Common myeloid progenitor, CD34-positive (primary cell): ENCODE measurements at regions not wholly inside any gene's neighbourhood (a gene's known extent, or its start where the extent isn't known, plus 50 kb on each side); places are given as distances from the start of the nearest gene placed in this dataset.

Experiments used
- CTCF ChIA-PET: fragments of 350-600 bp; sonication (Branson Sonifier 250); formaldehyde crosslinking; loops from one replicate; lab custom pipeline; 2021; ENCODE audit warnings: antibody characterized with exemption; lab: Charles Lee
- POLR2A ChIA-PET: fragments of 350-600 bp; sonication (Branson Sonifier 250); formaldehyde crosslinking; loops from one replicate; lab custom pipeline; 2021; ENCODE audit warnings: antibody characterized with exemption; lab: Charles Lee
- DNase-seq, 3 donors: peaks; one replicate each; pipeline versions ENCODE4 v3.0.0 to v3.0.0-alpha.2; 2013
- H3K27ac ChIP-seq, 2 experiments: 1 replicate in 1 of 2; 2 replicates in 1 of 2; pipeline ENCODE4 v1.7.0; 2013; ENCODE audit warnings: inconsistent platforms in 2 of 2, low read length in 2 of 2, mild to moderate bottlenecking in 2 of 2, low read depth in 1 of 2, moderate library complexity in 1 of 2; ENCODE audit not compliant: severe bottlenecking in 2 of 2, insufficient read depth in 1 of 2, poor library complexity in 1 of 2
- H3K27me3 ChIP-seq, 5 experiments: replicated peaks in 2 of 5; 1 replicate in 3 of 5; 2 replicates in 2 of 5; pipeline versions ENCODE4 v1.6.1 to v1.7.0; 2013; ENCODE audit warnings: low read length in 4 of 5, mild to moderate bottlenecking in 2 of 5, moderate library complexity in 2 of 5, inconsistent platforms in 1 of 5; ENCODE audit not compliant: insufficient read depth in 5 of 5, control insufficient read depth in 4 of 5
- H3K36me3 ChIP-seq, 4 experiments: 1 replicate in 2 of 4; 2 replicates in 2 of 4; pipeline versions ENCODE4 v1.6.1 to v1.7.0; 2013; ENCODE audit warnings: low read length in 3 of 4, control low read depth in 1 of 4, mild to moderate bottlenecking in 1 of 4; ENCODE audit not compliant: control insufficient read depth in 4 of 4, insufficient read depth in 4 of 4
- H3K4me1 ChIP-seq, 4 experiments: 1 replicate in 3 of 4; 2 replicates in 1 of 4; pipeline versions ENCODE4 v1.6.1 to v1.7.1; 2013; ENCODE audit warnings: low read length in 3 of 4, mild to moderate bottlenecking in 3 of 4, control low read depth in 1 of 4, inconsistent platforms in 1 of 4, moderate library complexity in 1 of 4; ENCODE audit not compliant: control insufficient read depth in 4 of 4, insufficient read depth in 4 of 4; ENCODE audit errors: control extremely low read depth in 1 of 4
- H3K4me3 ChIP-seq, 7 experiments: 1 replicate in 4 of 7; 2 replicates in 3 of 7; pipeline versions ENCODE4 v1.5.1 to v1.7.0; 2013; ENCODE audit warnings: mild to moderate bottlenecking in 7 of 7, low read length in 6 of 7, moderate library complexity in 6 of 7, inconsistent platforms in 2 of 7, low read depth in 2 of 7, control low read depth in 1 of 7; ENCODE audit not compliant: insufficient read depth in 4 of 7, control insufficient read depth in 1 of 7; ENCODE audit errors: extremely low read depth in 1 of 7
- H3K9me3 ChIP-seq, 5 experiments: 1 replicate in 4 of 5; 2 replicates in 1 of 5; pipeline versions ENCODE4 v1.6.1 to v1.7.1; 2013; ENCODE audit warnings: low read length in 4 of 5, mild to moderate bottlenecking in 2 of 5, inconsistent platforms in 1 of 5, low read depth in 1 of 5, moderate library complexity in 1 of 5; ENCODE audit not compliant: control insufficient read depth in 4 of 5, insufficient read depth in 2 of 5; ENCODE audit errors: control extremely low read depth in 1 of 5
- WGBS: methylation state at CpG from one replicate; pipeline ENCODE4 v1.1.5; 2013; ENCODE audit not compliant: insufficient coverage; 5-methylcytosine and 5-hydroxymethylcytosine counted together

DNA sequence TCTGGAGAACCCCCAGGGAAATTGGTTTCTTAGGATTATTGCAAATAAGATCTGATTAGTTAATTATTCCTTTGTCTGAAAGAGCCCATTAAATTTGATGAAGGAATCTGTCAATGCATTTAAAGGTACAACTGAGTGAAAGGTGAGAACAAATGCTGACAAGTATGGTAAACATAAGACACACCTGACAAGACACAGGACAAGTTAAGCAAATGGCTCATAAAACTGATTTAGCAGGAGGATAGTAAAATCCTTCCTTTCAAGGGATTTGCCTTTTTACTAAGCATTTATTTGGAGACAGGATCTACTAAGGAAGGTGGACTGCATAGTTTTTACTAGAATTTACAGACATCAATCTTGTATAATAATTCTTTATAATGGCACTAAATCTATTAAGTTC, 553.9 kb downstream of the SPRY1 start:
- POLR2A ChIA-PET: interaction anchor here (0.8 kb wide), 1 partner anchor 113 kb away, joined by 3 read pairs; no protein-coding TSS in a partner anchor
- H3K27ac ChIP-seq: no peak overlapping the region
- CTCF ChIA-PET: no interaction called here
- no peak overlapping the region for H3K4me3 ChIP-seq
- DNase-seq: no peak
- no peaks in the 10 kb centered on the region for H3K4me1 ChIP-seq
- H3K36me3 ChIP-seq: no peaks in the 10 kb centered on the region
- no peaks in the 10 kb centered on the region for H3K27me3 ChIP-seq
- no peaks in the 10 kb centered on the region for H3K9me3 ChIP-seq

DNA sequence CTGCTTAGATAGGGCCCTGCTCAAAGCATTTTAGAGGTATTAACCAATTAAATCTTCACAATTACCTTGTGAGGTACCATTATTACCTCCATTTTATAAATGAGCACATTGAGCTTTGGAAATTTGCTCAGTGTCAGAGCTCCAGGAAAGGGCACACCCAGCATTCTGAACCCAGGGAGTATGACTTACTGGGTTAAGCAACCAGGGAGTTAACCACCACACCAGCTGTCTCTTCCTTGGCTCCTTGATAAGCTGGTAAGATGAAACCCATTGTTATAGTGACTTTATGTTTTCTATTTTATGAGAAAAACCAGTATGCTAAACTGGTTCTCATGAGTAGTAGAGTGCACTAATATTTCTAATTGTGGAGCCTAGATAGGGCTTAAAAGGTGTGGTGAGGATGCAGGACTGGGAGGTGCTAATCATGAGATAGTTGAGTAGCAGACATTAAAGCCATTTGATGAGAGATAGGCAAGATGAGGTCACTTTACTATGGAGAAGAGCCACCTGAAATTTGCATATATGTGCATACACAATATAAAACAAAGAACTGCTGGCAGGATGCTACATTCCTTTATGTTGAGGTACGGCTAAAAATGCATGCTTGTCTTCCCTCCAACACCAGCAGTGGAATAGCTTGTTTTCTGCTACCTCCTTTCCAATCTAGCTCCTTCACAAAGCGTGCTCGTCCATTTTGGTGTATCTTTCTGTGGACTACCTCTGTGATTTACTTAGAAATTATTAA, 556.1 kb downstream of the SPRY1 start:
- WGBS: 100% methylated on average over 1 of the region's 3 CpGs
- ChIA-PET POLR2A (no interaction called here), CTCF (no interaction called here)
- Histone ChIP-seq H3K27me3 (no peaks in the 10 kb centered on the region), H3K4me1 (no peaks in the 10 kb centered on the region), H3K36me3 (no peaks in the 10 kb centered on the region), H3K4me3 (no peak overlapping the region), H3K27ac (no peak overlapping the region), H3K9me3 (no peaks in the 10 kb centered on the region)
- DNase-seq: no peak

DNA sequence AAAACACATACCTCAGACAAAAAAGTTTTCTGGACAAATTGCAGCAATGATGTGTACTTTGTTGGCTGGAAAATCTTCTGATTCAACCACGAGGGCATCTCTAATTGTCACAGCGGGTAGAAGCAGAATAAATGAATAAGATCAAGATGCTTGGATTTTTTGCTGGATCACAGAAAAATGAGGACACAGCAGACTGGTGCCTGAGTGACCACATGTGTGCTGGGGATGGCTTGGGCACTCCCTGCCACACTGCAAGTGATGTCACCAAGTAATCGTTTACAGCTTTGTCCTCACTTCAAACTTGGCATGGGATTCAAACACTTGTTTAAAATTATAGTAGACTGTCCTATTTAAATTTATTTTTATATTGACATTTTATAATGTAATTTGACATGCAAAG, 557.0 kb downstream of the SPRY1 start:
- ChIA-PET CTCF (no interaction called here), POLR2A (no interaction called here)
- DNase-seq: no peak
- Histone ChIP-seq H3K36me3 (no peaks in the 10 kb centered on the region), H3K27ac (no peak overlapping the region), H3K9me3 (no peaks in the 10 kb centered on the region), H3K4me3 (no peak overlapping the region), H3K4me1 (no peaks in the 10 kb centered on the region), H3K27me3 (no peaks in the 10 kb centered on the region)
- WGBS: no CpG with 5 or more reads among the region's 3 CpGs

DNA sequence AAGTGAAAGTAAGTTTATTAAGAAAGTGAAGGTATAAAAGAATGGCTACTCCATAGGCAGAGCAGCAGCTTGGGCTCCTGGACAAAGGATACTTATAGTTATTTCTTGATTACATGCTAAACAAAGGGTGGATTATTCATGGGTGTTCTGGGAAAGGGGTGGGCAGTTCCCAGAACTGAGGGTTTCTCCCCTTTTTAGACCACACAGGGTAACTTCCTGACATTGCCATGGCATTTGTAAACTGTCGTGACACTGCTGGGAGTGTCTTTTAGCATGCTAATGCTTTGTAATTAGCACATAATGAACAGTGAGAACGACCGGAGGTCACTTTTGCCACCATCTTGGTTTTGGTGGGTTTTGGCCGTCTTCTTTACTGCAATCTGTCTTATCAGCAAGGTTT, 557.6 kb downstream of the SPRY1 start:
- H3K36me3 ChIP-seq: no peaks in the 10 kb centered on the region
- DNase-seq: no peak
- no peak overlapping the region for H3K4me3 ChIP-seq
- ChIA-PET POLR2A (no interaction called here), CTCF (no interaction called here)
- H3K27me3 ChIP-seq: no peaks in the 10 kb centered on the region
- no peaks in the 10 kb centered on the region for H3K9me3 ChIP-seq
- H3K27ac ChIP-seq: no peak overlapping the region
- no peaks in the 10 kb centered on the region for H3K4me1 ChIP-seq
- WGBS: 100% methylated on average over 4 of the region's 4 CpGs

DNA sequence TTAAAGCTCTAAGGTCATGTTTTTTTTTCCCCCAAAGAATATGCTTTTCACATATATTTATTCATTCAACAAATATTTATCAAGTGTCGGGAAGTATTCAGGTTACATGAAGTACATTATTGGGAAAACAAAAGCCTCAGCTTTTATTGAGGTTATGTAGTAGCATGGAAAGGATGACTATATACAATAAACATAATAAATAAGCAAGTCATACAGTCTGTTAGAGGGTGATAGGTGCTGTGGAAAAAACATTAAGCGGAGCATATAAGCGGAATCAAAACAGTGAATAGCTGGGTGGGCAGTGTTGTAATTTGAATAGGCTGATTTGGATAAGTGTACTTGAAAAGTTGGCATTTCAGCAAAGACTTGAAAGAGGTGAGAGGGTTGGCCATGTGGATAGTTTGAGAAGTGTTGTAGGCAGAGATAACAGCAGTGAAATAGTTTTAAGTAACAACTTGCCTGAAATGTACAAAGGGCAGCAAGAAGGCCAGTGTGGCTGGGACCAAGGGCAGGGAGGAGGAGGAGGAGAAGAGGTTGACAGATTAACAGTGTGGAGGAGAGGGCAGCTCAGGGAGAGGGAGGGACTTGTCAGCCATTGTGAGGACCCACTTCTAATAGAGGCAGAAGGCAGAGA, 558.7 kb downstream of the SPRY1 start:
- ChIA-PET POLR2A (no interaction called here), CTCF (no interaction called here)
- Histone ChIP-seq H3K27me3 (no peaks in the 10 kb centered on the region), H3K27ac (no peak overlapping the region), H3K4me1 (no peaks in the 10 kb centered on the region), H3K9me3 (no peaks in the 10 kb centered on the region), H3K36me3 (no peaks in the 10 kb centered on the region), H3K4me3 (no peak overlapping the region)
- no peak for DNase-seq
- WGBS: 100% methylated on average over 2 of the region's 3 CpGs

DNA sequence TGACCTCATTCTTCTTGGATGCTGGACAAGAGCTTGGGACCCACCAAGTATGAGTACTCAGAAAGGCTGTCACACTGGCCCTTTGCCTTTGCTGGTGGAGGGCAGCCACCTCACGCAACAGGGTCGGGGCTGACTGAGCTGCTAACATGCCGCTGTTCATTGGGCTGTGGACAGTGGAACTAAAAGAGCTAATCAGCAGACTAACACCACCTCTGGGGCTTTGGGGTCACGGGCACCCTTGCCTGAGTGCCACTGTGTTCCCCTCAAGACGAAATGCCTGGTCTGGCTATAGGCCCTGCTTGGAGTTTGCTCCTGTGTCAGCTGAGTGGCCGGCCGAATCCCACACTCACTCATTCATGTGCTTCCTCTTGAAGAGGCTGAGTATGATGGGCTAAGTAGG, 559.6 kb downstream of the SPRY1 start:
- Histone ChIP-seq H3K36me3 (no peaks in the 10 kb centered on the region), H3K9me3 (no peaks in the 10 kb centered on the region), H3K27me3 (no peaks in the 10 kb centered on the region), H3K27ac (no peak overlapping the region), H3K4me1 (no peaks in the 10 kb centered on the region), H3K4me3 (no peak overlapping the region)
- no peak for DNase-seq
- ChIA-PET POLR2A (no interaction called here), CTCF (no interaction called here)
- 91% methylated on average over 5 of the region's 7 CpGs for WGBS

DNA sequence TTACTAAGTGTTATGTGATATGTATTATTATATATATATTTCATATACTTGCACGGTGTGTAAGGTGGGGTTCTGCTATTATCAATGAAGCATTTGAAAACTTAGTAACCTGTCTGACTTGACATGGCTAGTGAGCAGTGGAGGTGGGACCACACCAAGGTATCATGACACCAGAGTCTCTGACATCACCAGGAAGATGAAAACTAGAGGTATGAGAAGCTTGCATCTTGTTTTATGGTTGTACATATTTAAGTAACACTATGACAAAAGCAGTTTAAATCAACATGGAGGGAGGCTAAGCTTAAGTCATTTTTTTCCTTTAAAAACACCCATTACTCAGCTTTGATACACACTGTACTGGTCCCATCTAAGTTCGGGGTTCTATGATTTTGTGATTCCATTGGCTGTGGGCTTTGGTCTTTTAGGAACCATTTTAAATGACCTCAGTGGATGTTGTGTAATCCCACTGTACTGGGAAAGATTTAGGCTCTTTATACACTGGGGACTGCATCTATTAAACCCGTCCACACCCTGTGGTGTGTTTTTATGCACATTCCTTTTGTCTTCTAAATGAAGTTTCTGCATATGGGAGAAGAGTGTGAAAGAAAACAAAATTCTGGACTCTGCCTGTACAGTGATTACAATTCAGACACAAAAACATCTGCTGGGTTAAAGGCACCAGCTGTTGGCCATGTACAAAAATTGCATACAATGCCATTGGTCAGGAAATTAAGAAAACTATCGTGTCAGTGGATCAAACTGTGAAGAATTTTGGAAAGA, 570.6 kb downstream of the SPRY1 start:
- ChIA-PET POLR2A (no interaction called here), CTCF (no interaction called here)
- Histone ChIP-seq H3K9me3 (no peaks in the 10 kb centered on the region), H3K36me3 (no peaks in the 10 kb centered on the region), H3K4me1 (no peaks in the 10 kb centered on the region), H3K27me3 (no peaks in the 10 kb centered on the region), H3K27ac (no peak overlapping the region), H3K4me3 (no peak overlapping the region)
- no peak for DNase-seq
- WGBS: no CpG with 5 or more reads among the region's 4 CpGs
